Fibroblast of pulmonary artery (primary cell): ENCODE measurements at regions not wholly inside any gene's neighbourhood (a gene's known extent, or its start where the extent isn't known, plus 50 kb on each side); places are given as distances from the start of the nearest gene placed in this dataset.

Experiments
- DNase-seq: peaks from one replicate; pipeline ENCODE4 v3.0.0-alpha.2; 2010; ENCODE audit warnings: low read depth
- H3K4me3 ChIP-seq: replicated peaks from 2 replicates; pipeline ENCODE4 v1.5.1; 2011; ENCODE audit warnings: low read depth, mild to moderate bottlenecking, control low read depth, low read length, moderate library complexity
- CTCF ChIP-seq: IDR thresholded peaks from 2 replicates; pipeline ENCODE4 v1.5.1; 2011; ENCODE audit warnings: mild to moderate bottlenecking, control low read depth, low read length, inconsistent platforms; ENCODE audit errors: missing control alignments

DNA sequence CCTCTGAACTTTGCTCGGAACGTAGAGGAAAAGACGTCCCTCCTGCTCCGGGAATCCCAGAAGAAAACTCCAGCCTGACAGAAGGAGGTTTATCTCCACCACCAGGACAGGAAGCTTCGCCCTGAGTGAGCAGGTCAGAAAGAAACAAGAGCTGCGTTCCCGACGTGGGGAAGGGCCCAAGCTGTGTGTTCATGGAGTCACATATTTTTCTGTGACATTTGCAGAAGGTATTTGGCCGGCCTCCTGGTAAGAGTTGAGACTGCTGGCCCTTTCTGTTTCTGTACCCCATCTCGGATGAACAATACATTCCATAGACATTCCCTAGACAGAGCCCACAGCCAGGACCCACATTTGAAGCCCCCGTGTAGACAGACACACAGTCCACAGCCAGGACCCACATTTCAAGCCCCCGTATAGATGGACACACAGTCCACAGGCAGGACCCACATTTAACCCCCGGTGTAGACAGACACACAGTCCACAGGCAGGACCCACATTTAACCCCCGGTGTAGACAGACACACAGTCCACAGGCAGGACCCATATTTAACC, 230.8 kb downstream of the SHOX start:
- no peak overlapping the region for H3K4me3 ChIP-seq
- no peak for TF ChIP-seq CTCF
- no peak for DNase-seq

- DNase-seq: no peak
- no peak overlapping the region for H3K4me3 ChIP-seq
- no peak for TF ChIP-seq CTCF
Measured at GRCh38 chrX:859329-859728, 228.7 kb downstream of the SHOX start.

DNA sequence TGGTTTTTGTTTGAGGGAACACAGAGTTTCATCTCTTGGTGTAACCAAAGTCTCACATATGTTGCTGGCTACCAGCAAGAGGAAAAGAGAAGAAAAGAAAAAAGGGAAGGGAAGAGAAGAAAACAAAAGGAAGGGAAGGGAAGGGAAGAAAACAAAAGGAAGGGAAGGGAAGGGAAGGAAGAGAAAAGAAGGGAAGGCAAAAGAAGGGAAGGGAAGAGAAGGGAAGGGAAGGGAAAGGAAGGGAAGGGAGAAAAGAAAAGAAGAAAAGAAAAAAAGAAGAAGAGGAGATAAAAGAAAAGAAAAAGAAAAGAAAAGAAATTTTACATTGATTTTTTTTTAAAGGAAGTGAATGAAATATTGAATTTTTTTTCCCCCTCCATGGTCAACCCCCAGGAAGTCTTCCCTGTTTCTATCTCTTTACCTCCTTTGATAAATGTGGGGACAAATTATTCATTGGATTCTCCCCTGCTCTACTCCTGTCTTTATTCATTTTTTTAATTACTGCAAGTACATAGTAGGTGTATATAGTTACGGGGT, 228.0 kb downstream of the SHOX start:
- DNase-seq: no peak

GRCh38 chrX:857376-857775, 226.8 kb downstream of the SHOX start:
- no peak overlapping the region for H3K4me3 ChIP-seq
- TF ChIP-seq CTCF: no peak
- no peak for DNase-seq

More for the DNA sequence above, 228.0 kb downstream of the SHOX start:
- TF ChIP-seq CTCF: no peak
- H3K4me3 ChIP-seq: no peak overlapping the region

DNA sequence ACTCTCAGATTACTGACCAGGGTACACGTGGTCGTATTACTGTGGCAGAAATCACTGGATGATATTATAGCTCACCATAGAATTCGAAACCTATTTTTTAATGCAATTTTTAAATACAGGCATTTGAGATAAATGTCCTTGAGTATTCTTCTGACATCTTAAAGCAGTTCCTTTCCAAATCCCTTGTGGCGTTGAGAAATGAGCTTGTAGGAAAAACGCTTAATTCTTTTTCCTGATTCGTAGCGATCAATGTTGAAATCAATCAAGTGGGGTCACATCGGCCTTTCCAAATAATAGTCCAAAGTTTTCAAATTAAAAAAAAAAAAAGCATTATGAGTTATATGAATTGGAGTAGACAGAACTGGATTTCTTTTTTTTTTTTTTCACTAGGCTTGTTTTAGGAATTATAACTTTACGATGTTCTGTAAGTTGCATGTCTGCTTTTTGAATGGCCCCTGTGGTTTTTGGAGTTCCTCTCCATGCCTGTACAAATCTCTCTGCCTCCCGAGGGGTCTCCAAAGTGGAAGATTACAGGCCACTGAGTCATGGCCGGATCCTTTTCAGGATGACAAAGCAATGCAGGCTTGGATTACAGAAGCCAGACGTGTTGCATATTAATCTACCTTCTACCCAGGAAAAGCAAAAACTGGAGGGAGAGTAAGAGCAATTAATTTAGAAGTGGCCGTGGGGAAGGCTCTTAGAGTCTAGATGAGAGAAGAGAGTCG, 226.1 kb downstream of the SHOX start:
- H3K4me3 ChIP-seq: no peak overlapping the region
- TF ChIP-seq CTCF: no peak
- no peak for DNase-seq

GRCh38 chrX:853304-853703, 222.7 kb downstream of the SHOX start:
- DNase-seq: no peak
- TF ChIP-seq CTCF: no peak
- no peak overlapping the region for H3K4me3 ChIP-seq

- H3K4me3 ChIP-seq: no peak overlapping the region
- TF ChIP-seq CTCF: no peak
- DNase-seq: no peak
Measured at GRCh38 chrX:850471-850916, 219.9 kb downstream of the SHOX start.
